GM19438 (cell line): ENCODE measurements at regions not wholly inside any gene's neighbourhood (a gene's known extent, or its start where the extent isn't known, plus 50 kb on each side); places are given as distances from the start of the nearest gene placed in this dataset.

ENCODE experiments used
- ATAC-seq: cut with Tn5 transposase; IDR thresholded peaks from one replicate; pipeline ENCODE4 v1.9.1; 2021; ENCODE audit warnings: low read depth; ENCODE audit not compliant: unreplicated experiment

DNA sequence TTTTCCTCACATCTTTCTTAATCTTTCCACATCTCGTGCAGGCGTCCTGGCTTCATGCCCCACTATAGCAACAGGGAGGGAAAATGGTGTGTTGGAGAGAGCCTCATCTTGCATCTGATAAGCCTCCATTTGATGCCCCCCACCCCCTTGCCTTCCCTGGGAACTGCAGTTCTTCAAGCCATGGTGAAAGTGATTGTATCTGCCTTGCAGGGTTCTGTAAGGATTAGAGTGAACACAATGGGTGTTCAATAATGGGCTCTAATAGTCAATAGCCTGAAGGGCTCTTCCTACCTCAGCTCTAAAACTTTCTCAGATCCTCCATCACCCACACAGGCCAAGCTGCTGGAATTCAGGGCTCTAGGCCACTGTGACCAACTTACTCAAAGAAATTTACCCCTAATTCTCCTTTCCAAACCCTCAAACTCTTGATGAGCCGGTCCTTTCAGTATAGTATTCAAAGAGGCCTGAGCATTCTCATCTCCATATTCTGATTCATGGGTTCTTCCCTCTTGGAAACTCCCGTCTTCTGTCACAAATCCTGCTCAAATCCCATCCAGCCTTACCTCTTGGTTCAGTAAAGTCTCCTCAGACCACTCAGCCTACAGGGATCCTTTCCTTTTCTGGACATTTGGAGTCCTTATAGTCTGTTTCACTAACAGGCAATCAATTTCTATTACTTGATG lies 128.3 kb upstream of the TRIM2 start:
- ATAC-seq: no peak

DNA sequence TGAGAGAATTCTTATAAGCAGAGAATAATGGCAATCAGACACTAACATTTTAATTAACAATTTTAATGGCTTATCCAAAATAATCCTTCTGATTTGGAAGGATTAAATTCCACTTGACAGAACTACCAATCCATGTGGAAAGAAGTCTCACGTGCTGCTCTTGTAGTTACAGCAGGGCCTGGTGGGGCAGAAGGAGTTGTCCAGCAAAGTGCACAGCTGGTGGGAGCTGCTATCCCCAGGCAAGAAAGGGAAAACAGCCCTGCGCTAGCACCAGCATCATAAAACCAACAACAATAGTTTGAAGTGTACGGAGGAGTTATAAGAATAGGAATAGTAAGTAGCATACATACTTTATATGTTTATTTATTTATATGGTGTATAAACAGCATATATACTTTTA lies 127.4 kb upstream of the TRIM2 start:
- ATAC-seq: no peak

DNA sequence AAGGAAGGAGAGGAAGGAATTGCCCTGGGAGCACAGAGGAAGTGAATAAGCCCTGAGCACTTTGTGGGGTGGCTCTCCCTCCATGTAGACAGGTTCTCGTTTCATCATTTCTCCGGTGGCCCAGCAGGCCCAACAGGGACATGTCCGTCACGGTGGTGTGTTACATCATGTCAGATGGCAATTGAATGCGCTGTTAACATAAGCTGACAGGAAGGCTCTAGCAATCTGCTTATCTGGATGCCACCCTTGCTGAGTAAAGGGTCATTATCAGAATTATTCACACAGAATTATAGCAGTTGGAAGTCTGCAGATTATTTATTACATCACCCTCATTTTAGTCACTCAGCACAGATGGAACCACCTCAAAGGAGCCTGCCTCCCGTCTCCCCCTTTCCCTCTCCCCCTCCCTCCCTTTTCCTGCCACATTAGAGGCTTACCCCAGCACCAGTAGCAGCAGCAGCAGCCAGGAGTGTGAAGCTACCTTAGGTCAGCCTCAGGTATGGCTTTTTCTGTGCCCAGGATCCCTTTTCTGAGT lies 124.3 kb upstream of the TRIM2 start:
- no peak for ATAC-seq

- no peak for ATAC-seq
Observed at GRCh38 chr4:153081006-153081580, 123.2 kb upstream of the TRIM2 start.

- ATAC-seq: no peak
Observed at GRCh38 chr4:153081693-153082092, 122.5 kb upstream of the TRIM2 start.

- no peak for ATAC-seq
Observed at GRCh38 chr4:153082322-153083301, 121.6 kb upstream of the TRIM2 start.

DNA sequence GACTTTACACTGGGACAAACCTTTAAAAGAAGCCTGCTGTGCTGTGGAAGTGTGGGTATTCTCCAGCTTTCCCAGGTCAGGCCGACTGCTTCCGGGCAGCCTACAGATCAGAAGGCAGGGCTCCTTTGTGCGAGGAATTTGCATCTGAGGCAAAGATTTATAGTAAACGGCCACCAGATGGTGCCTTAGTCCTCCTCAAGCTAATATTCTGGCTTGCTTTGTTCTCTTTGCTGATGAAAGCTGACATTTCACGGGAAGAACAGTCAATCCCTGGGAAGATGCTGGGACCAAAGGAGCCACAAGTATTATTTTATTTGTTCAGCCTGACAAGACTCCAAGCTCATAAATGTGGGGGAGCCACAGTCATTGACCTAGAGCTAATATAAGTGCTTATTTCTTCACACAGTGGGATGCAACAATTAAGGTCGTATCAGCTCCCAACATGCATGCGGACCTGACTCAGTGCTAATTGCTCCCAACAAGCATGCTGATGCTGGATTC lies 120.7 kb upstream of the TRIM2 start:
- peak; percentile 78 for ATAC-seq

DNA sequence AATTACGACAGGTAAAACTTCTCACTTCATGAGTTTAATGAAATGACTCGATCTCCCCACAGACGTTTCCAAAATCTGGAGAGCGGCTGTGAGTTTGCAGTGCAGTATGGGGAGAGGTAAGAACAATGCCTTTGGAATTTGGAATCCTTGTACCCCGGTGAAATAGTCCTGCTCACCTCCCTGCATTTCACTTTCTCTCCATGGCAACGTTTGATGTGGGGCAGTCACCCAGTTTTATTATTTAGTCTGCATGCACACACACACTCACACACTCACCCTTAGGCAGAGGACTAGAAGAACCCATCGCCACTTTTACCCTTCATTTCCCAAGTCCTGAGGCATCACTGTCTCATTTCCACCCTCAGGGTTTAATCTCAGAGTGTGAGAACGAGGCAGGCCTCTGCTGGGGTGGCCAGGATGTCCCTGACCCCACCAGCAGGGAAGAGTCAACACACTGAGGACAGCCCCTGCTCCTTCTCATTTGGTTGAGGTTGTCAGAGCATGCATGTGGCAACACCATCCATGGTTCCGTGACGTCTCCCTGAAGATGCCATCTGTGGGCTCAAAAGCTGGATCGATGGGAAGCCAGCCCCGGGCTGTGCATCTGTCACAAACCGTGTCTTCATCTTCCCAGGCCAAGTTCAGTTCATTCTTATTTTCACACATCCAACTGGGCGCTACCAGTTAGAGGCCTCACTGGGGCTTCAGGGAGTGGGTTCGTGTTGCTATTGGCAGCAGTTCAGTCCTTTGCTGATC lies 119.8 kb upstream of the TRIM2 start:
- ATAC-seq: no peak

DNA sequence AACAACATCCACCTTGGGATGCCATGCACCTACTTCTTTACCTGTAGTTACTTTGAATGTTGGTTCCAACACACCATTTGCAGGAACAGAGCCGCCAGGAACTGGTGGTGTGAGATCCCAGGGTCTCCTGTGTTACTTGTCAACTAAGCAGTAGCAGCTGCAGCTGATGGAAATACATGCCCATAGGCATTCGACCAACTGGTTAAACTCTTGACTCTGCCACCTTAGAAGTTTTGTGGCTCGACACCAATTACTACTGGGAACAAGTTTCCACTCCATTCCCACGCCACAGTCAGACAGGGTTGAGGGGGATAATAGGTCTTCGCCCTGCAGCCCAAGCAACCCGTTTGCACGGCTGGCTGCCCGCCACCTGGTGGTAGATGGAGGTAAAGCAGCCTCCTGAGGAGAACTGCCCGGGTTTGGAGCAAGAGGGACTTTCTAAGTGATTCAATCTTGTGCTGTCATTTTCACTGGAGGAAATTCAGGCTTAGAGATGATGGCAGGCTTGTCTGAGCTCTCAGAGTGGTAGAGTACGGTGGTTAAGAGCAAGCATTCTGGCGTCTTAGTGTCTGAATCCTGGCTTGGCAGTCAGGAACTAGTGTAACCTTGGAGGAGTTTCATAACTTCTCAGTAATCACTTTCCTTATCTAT lies 119.1 kb upstream of the TRIM2 start:
- ATAC-seq: peak; percentile 56

GRCh38 chr4:153087671-153088194 lies 116.5 kb upstream of the TRIM2 start:
- no peak for ATAC-seq

GRCh38 chr4:153089742-153090141 lies 114.5 kb upstream of the TRIM2 start:
- no peak for ATAC-seq

DNA sequence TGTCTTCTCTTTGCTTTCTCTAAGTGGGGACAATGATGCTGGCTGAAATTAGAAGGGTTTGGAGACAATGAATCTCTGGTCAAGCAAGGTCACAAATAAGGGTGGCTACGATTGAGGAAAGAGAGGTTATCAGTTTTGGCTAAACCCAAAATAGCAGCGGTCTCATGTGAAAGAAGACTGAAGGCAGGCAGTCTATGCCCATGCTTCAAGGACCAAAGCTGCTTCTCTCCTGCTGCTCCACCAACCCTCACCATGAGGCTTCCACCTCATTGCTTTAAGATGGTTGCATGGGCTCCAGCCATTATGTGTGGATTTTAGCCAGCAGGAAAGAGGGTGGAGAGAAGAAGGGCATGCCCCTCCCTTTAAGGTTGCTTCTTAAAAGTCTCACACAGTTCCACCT lies 114.1 kb upstream of the TRIM2 start:
- no peak for ATAC-seq

DNA sequence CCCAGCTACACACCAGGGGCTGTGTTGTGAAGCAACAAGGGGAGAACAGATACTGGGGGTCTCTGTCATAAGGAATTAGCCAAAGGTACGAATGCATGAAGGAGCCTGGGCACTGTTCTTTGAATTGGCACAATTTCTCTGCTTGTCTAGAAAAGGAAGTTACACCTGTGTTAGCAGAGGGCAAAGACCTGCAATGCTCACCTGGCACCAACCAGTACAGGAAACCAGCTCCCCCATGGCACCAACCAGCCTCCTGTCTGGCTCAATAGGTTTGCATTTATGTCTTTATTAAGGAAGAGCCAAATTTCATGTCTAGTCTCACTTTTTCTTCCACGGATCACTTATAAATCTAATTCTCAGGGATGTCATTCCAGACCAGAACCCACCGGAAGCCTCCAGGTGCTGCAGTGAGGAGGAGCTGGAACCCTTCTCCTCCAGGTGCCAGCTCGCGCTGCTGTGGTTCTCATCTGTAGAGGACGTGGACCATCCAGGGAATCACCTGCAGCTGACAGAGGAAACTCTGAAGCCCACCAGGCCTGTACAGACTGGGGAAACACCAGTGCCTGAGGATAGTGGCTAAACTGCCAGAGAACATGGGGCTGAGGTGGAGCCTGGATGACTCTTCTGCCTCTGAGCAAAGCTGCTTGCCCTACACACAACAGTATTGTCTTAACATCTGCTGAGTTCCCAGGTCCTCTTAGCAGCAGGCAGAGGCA lies 113.4 kb upstream of the TRIM2 start:
- ATAC-seq: no peak

GRCh38 chr4:153093396-153093795 lies 110.8 kb upstream of the TRIM2 start:
- no peak for ATAC-seq

GRCh38 chr4:153093802-153094201 lies 110.4 kb upstream of the TRIM2 start:
- ATAC-seq: no peak

- no peak for ATAC-seq
Observed at GRCh38 chr4:153094435-153094834, 109.8 kb upstream of the TRIM2 start.

DNA sequence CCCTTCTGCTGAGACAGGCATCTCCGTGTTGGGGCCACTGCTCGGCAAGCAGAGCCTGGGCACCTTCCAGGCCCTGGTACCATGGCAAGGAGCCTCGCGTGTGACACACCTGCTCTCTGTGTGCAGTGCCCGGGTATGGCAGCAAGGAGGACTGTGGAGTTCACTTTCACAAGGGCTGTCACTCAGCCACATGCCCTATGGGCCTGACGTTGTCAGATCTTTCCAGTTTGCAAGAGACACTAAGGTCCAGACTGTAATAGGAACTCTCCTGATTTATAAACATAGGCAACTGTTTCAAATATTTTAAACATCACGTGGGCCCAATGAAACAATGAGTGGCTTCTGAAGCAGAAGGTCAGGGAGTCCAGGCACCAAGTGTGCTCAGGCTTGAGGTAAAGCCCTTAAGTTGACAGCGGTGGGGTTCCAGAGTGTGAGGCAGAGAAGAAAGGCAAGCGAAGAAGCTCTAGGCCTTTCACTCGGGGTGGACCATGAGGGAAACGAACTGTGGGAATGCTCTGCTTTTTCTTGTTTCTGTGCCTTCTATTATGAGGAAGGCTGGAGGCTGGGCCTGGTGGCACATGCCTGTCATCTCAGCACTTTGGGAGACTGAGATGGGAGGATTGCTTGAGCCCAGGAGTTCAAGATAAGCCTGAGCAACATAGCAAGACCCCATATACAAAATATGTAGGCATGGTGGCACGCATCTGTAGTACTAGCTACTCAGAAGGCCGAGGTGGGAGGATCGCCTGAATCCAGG lies 108.6 kb upstream of the TRIM2 start:
- no peak for ATAC-seq

- ATAC-seq: no peak
Observed at GRCh38 chr4:153096344-153096743, 107.9 kb upstream of the TRIM2 start.
